DMS 273 (cell line): ENCODE measurements at regions not wholly inside any gene's neighbourhood (a gene's known extent, or its start where the extent isn't known, plus 50 kb on each side); places are given as distances from the start of the nearest gene placed in this dataset.
"Not testable (repeated sequence)": the region's sequence is repeated elsewhere in the genome, so short reads cannot be mapped to it uniquely, and the experiment has no call there.

Experiments used
- DNase-seq: peaks from one replicate; lab custom pipeline; 2025; ENCODE audit not compliant: unreplicated experiment; lab: John Stamatoyannopoulos, UW

GRCh38 chr5:34420191-34420590, 235.9 kb upstream of the RAI14 start:
- DNase-seq: not testable (repeated sequence)

GRCh38 chr5:34436761-34437501, 219.2 kb upstream of the RAI14 start:
- DNase-seq: no peak

- DNase-seq: no peak
These were observed 216.5 kb upstream of the RAI14 start for GRCh38 chr5:34439601-34440000.

- not testable (repeated sequence) for DNase-seq
These were observed 214.4 kb upstream of the RAI14 start for GRCh38 chr5:34441767-34442166.

- no peak for DNase-seq
These were observed 208.7 kb upstream of the RAI14 start for GRCh38 chr5:34447424-34447823.

GRCh38 chr5:34449639-34450038, 206.5 kb upstream of the RAI14 start:
- no peak for DNase-seq

GRCh38 chr5:34450338-34450737, 205.8 kb upstream of the RAI14 start:
- no peak for DNase-seq

GRCh38 chr5:34452170-34452828, 203.8 kb upstream of the RAI14 start:
- DNase-seq: peak; percentile 74

GRCh38 chr5:34455098-34455497, 201.0 kb upstream of the RAI14 start:
- DNase-seq: no peak

GRCh38 chr5:34459908-34460307, 196.2 kb upstream of the RAI14 start:
- DNase-seq: peak; percentile 50

- no peak for DNase-seq
These were observed 195.6 kb upstream of the RAI14 start for GRCh38 chr5:34460496-34460895.

- DNase-seq: no peak
These were observed 191.3 kb upstream of the RAI14 start for GRCh38 chr5:34464829-34465228.

GRCh38 chr5:34465301-34465700, 190.8 kb upstream of the RAI14 start:
- DNase-seq: peak; percentile 84

GRCh38 chr5:34466519-34467388, 189.4 kb upstream of the RAI14 start:
- not testable (repeated sequence) for DNase-seq

GRCh38 chr5:34467436-34467835, 188.7 kb upstream of the RAI14 start:
- no peak for DNase-seq

- not testable (repeated sequence) for DNase-seq
These were observed 188.1 kb upstream of the RAI14 start for GRCh38 chr5:34467984-34468383.

GRCh38 chr5:34469971-34470370, 186.2 kb upstream of the RAI14 start:
- no peak for DNase-seq

GRCh38 chr5:34474573-34475021, 181.5 kb upstream of the RAI14 start:
- peak; percentile 75 for DNase-seq

- DNase-seq: no peak
These were observed 180.7 kb upstream of the RAI14 start for GRCh38 chr5:34475249-34475966.

- no peak for DNase-seq
These were observed 179.1 kb upstream of the RAI14 start for GRCh38 chr5:34476941-34477565.
